Stimulated activated CD4-positive, alpha-beta T cell treated with anti-CD3 and anti-CD28 coated beads, Interleukin-12 subunit alpha, Interleukin-12 subunit beta, amount 100 ng/mL, for 4 hours (primary cell): ENCODE measurements at regions not wholly inside any gene's neighbourhood (a gene's known extent, or its start where the extent isn't known, plus 50 kb on each side); places are given as distances from the start of the nearest gene placed in this dataset.

Experiments used
- DNase-seq: peaks from one replicate; pipeline ENCODE4 v3.0.0-alpha.2; 2020

DNA sequence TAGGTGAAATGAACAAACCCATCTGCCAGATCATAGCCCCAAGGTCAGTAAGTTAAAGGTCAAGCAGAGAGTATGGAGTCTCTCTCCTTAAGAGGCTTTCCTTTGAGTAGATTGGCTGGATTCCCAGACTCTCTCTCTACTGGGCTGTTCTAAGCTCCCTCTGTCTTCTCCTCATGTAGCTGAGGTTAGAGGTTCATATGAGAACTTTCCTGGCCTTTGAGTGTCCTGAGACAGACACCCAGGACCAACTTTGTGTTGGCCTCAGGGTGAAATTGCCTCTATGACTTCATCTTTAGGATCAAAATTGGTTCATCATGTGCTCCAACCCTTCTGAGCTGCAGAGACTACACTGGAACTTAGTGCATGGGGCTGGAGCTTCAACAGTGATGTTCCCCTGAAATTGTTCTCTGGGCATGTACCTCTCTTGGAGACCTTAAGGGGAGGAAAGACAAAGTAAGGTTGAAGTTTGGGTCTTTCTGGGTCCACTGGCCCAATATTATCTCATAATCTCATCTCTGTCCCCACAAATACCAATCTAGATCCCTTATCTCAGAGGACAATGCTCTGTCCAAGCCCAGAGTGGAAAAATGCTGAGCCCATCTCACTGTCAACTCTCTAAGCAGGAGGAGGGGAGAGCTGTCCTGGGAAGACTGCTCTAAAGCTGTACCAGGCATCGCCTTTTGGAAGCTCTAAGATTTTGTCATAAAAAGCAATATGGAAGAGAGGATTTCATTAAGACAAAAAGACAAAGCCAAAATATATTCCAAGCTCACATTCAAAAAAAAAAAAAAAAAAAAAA, 177.3 kb upstream of the ARL4C start:
- DNase-seq: no peak

GRCh38 chr2:234673501-234673900, 176.6 kb upstream of the ARL4C start:
- DNase-seq: no peak

GRCh38 chr2:234672498-234673150, 175.7 kb upstream of the ARL4C start:
- DNase-seq: no peak

GRCh38 chr2:234671716-234672115, 174.8 kb upstream of the ARL4C start:
- DNase-seq: no peak

DNA sequence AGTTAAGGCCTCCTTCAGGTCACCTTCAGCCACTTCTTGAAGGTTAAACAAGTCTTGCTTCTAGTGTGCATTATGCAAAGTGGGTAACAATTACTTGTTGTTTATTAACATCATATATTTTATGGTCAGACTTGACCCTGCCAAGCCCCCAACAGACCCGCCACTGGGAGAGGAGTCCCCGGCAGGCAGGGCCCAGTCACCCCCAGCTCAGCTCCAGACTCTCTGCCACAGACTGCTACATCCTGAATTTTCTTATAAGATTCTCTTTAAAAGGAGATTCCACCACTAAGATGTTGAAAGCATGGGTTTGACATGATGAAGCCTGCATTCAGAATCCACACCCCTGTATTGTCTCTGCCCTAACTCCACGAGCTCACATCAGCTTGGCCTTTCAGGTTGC, 174.3 kb upstream of the ARL4C start:
- DNase-seq: no peak

- DNase-seq: no peak
Observed at GRCh38 chr2:234670806-234671205, 173.9 kb upstream of the ARL4C start.

GRCh38 chr2:234670052-234670451, 173.2 kb upstream of the ARL4C start:
- no peak for DNase-seq

GRCh38 chr2:234669621-234670020, 172.7 kb upstream of the ARL4C start:
- DNase-seq: no peak

- DNase-seq: no peak
Observed at GRCh38 chr2:234669001-234669400, 172.1 kb upstream of the ARL4C start.

DNA sequence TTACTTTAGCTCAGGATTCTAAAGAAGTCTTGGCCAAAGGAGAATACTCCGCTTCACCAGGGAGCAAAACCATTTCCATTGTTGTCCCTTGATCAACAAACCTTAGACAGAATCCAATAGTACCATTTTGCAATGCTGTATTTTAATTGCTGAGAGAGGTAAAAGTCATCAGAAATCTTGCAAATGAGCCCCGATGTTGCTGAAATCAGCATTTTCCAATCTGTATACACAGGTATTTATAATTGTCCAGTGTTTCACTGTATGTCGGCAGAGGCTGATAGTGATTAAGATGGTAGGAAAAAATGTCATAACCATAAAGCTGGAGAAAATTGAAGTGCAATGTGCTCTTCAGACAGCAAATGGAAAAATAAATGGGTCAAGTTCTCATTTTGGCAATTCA, 170.0 kb upstream of the ARL4C start:
- no peak for DNase-seq

DNA sequence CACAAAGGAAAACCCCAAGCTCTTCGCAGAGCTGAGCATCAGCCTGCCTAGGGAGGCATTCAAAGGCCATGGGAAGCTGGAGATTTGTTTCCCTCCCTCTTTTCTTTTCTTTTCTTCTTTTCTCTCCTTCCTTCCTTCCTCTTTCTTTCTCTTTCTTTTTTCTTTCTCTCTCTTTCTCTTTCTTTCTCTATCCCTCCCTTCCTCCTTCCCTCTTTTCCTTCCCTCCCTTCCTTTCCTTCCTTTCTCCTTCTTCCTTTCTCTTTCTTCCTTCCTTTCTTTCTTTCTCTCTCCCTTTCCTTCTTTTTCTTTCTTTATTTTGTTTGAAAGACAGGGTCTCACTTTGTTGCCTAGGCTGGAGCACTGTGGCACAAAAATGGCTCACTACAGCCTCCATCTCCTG, 168.4 kb upstream of the ARL4C start:
- no peak for DNase-seq

- DNase-seq: no peak
Observed at GRCh38 chr2:234661849-234662248, 165.0 kb upstream of the ARL4C start.

DNA sequence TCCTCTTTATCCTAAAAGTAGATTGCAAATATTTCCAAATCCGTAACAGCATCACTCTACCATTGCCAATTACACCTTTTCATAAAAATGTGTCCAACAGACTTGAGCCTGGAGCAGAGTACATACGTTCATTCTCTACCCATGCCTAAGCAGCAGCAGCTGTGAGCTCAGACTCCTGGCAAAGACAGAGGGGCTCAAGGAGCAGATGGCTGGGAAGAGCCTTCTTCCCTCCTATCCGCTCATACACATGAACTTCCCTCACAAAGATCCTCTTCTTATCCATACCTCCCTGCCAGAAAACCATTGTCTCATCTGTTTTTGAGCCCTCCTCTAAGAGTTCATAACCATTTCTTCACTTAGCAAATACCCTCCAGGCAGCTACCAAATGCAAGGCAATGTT, 164.3 kb upstream of the ARL4C start:
- DNase-seq: no peak

DNA sequence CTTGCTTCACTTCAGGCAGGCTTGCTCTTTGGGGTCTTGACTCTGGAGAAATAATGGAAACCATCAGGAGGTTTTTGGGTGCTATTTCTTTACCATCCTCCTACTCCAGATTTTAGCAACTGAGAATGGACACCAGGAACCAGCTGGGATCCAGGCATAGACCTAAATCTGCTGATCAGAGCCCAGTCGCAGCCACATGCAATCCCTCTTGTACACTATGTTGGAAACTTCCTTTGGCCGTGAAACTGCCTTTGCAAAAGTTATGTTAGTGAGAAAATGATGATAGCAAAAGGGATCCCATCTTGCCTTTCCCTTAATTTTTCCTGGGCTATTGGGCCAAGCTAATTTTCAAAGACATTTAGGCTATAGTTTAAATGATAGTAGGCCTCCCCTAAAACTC, 158.8 kb upstream of the ARL4C start:
- DNase-seq: no peak

- no peak for DNase-seq
Observed at GRCh38 chr2:234650911-234651310, 154.0 kb upstream of the ARL4C start.

- no peak for DNase-seq
Observed at GRCh38 chr2:234649951-234650350, 153.1 kb upstream of the ARL4C start.

GRCh38 chr2:234643407-234643806, 146.5 kb upstream of the ARL4C start:
- DNase-seq: no peak

GRCh38 chr2:234641086-234641485, 144.2 kb upstream of the ARL4C start:
- no peak for DNase-seq

GRCh38 chr2:234640657-234641056, 143.8 kb upstream of the ARL4C start:
- no peak for DNase-seq

DNA sequence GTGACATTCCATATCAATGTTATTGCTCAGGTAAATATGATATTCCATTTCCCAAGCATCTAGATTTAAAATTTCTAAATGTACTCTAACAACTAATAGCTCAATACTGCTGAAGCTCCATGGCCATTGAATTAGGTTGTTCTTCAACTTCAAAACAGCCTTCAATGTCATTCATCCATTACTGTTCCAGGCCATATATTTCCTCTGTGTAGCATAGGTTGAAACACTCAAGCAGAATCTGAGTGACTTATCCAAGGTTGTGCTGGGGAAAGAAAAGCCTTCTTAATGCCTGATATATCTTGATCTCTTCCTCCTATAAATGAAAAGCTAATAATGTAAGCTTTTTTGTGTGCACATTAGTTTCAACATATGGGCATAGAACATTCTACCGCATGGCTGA, 142.1 kb upstream of the ARL4C start:
- no peak for DNase-seq

- DNase-seq: no peak
Observed at GRCh38 chr2:234635284-234635683, 138.4 kb upstream of the ARL4C start.

GRCh38 chr2:234633581-234634230, 136.8 kb upstream of the ARL4C start:
- DNase-seq: no peak

GRCh38 chr2:234632527-234633391, 135.9 kb upstream of the ARL4C start:
- no peak for DNase-seq
